ENCODE measurements at regions not wholly inside any gene's neighbourhood (a gene's known extent, or its start where the extent isn't known, plus 50 kb on each side); places are given as distances from the start of the nearest gene placed in this dataset.

DNA sequence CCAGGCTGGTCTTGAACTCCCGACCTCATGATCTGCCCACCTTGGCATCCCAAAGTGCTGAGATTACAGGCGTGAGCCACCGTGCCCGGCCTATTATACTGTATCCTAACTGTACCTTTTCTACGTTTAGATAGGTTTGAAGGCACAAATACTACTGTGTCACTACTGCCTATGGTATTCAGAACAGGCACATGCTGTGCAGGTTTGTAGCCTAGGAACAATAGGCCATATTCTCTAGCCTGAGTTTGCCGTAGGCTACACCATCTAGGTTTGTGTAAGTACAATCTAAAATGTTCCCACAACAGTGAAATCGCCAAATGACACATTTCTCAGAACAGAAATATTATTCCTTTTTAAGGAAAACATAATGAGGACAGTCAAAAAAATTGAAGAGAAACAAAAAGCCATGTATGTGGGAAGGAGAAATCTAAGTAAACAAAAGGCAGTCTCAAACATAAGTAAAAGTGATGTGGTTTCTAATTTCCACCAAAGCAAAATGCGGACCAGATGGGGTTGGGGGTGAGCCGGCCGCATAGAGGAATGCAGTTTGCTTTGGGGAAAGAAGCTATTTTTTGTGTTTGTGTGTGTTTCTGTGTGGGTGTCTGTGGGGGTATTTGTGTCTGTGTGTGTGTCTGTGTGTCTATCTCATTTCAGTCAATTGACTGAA is 192.6 kb upstream of the SALL4 start:
- H3K9me3 ChIP-seq = no peaks in the 10 kb centered on the region
- DNase-seq (ENCODE audit: extremely low spot score in 2 of 2) = no peak
- H3K27me3 ChIP-seq = no peaks in the 10 kb centered on the region
- no peak overlapping the region for H3K27ac ChIP-seq
- no peaks in the 10 kb centered on the region for H3K4me1 ChIP-seq
- TF ChIP-seq, protein P1, sequence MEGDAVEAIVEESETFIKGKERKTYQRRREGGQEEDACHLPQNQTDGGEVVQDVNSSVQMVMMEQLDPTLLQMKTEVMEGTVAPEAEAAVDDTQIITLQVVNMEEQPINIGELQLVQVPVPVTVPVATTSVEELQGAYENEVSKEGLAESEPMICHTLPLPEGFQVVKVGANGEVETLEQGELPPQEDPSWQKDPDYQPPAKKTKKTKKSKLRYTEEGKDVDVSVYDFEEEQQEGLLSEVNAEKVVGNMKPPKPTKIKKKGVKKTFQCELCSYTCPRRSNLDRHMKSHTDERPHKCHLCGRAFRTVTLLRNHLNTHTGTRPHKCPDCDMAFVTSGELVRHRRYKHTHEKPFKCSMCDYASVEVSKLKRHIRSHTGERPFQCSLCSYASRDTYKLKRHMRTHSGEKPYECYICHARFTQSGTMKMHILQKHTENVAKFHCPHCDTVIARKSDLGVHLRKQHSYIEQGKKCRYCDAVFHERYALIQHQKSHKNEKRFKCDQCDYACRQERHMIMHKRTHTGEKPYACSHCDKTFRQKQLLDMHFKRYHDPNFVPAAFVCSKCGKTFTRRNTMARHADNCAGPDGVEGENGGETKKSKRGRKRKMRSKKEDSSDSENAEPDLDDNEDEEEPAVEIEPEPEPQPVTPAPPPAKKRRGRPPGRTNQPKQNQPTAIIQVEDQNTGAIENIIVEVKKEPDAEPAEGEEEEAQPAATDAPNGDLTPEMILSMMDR (IDR thresholded peaks at IDR 0.05) = no peak
- no peak for TF ChIP-seq POLR2A (IDR thresholded peaks at IDR 0.05)
- H3K36me3 ChIP-seq = no peaks in the 10 kb centered on the region
- H3K4me3 ChIP-seq = no peak overlapping the region
- intact Hi-C loops (cut with DNase I) = no loop called here

DNA sequence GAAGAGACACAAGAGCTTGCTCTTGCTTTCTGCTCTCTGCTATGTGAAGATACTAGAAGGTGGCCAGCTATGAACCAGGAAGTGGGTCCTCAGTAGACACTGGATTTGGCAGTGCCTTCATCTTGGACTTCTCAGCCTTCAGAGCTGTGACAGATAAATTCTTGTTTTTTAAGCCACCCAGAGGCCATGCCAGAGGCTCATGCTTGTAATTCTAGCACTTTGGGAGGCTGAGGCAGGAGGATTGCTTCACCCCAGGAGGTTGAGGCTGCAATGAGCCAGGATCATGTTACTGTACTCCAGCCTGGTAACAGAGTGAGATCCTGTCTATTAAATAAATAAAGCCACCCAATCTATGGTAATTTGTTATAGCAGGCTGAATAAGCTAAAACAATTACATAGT is 185.5 kb upstream of the SALL4 start:
- intact Hi-C loops (cut with DNase I) = no loop called here
- no peak for TF ChIP-seq POLR2A (IDR thresholded peaks at IDR 0.05)
- TF ChIP-seq, protein P1 (IDR thresholded peaks at IDR 0.05) = no peak
- TF ChIP-seq POLR2AphosphoS5 (IDR thresholded peaks at IDR 0.05; ENCODE audit: insufficient read depth in 1 of 2, low read depth in 1 of 2) = no peak
- Histone ChIP-seq H3K36me3 (no peaks in the 10 kb centered on the region), H3K27me3 (no peaks in the 10 kb centered on the region), H3K4me3 (no peak overlapping the region), H3K27ac (no peak overlapping the region), H3K4me1 (peaks cover 13% of the 10 kb centered on the region), H3K9me3 (no peaks in the 10 kb centered on the region)
- DNase-seq (ENCODE audit: extremely low spot score in 2 of 2) = no peak

DNA sequence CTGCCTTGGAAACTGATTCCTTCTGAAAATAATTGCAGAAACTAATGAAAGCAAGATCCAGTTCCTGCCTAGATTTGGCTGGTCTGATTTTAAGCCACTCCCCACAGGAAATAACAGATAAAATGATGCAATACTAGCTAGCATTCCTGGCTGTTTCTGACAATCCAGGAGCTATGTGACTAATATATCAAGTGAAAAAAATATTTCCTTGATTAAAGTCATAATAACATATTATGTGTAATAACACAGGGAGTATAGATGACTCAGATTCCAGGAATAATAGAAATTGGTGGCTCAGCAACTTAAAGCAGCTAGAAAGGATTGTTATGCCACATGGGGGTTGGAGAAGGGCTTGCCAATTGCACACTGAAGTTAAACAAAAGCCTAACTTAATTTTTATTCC is 182.7 kb upstream of the SALL4 start:
- TF ChIP-seq POLR2A (IDR thresholded peaks at IDR 0.05) = no peak
- TF ChIP-seq POLR2AphosphoS5 (IDR thresholded peaks at IDR 0.05; ENCODE audit: insufficient read depth in 1 of 2, low read depth in 1 of 2) = peak in 1 of 2 donors; percentile 94
- DNase-seq (ENCODE audit: extremely low spot score in 2 of 2) = no peak
- no peaks in the 10 kb centered on the region for H3K36me3 ChIP-seq
- H3K27me3 ChIP-seq = no peaks in the 10 kb centered on the region
- H3K4me3 ChIP-seq = no peak overlapping the region
- H3K27ac ChIP-seq = no peak overlapping the region
- H3K4me1 ChIP-seq = peaks cover 13% of the 10 kb centered on the region
- intact Hi-C loops (cut with DNase I) = no loop called here
- H3K9me3 ChIP-seq = no peaks in the 10 kb centered on the region

DNA sequence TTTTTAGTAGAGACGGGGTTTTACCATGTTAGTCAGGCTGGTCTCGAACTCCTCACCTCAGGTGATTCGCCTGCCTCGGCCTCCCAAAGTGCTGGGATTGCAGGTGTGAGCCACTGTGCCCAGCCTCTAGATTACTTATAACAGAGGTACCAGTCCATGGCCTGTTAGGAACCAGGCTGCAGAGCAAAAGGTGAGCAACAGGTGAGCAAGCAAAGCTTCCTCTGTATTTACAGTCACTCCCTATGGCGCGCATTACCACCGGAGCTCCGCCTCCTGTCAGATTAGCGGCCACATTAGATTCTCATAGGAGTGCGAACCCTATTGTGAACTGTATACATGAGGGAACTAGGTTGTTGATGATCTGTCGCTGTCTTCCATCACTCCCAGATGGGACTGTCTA is 178.0 kb upstream of the SALL4 start:
- Histone ChIP-seq H3K4me1 (peaks cover 9% of the 10 kb centered on the region), H3K9me3 (no peaks in the 10 kb centered on the region), H3K4me3 (no peak overlapping the region), H3K36me3 (no peaks in the 10 kb centered on the region), H3K27ac (no peak overlapping the region), H3K27me3 (no peaks in the 10 kb centered on the region)
- intact Hi-C loops (cut with DNase I) = no loop called here
- no peak for DNase-seq (ENCODE audit: extremely low spot score in 2 of 2)
- TF ChIP-seq POLR2A (IDR thresholded peaks at IDR 0.05) = no peak
- TF ChIP-seq POLR2AphosphoS5 (IDR thresholded peaks at IDR 0.05; ENCODE audit: insufficient read depth in 1 of 2, low read depth in 1 of 2) = no peak
- TF ChIP-seq, protein P1 (IDR thresholded peaks at IDR 0.05) = no peak

DNA sequence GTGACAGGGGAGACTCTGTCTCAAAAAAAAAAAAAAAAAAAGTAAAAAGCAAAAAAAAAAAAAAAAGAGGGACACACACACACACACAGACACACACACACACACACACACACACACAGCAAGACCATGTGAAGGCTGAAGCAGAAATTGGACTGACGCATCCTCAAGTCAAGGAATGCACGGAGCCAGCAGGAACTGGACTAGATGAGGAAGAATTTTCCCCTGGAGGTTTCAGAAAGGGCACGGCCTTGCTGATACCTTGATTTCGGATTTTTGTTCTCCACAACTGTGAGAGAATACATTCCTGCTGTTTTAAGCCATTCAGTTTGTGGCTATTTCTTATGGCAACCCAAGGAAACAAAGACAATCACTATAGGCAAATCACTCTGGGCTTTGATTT is 176.9 kb upstream of the SALL4 start:
- DNase-seq (ENCODE audit: extremely low spot score in 2 of 2) = no peak
- Histone ChIP-seq H3K27ac (no peak overlapping the region), H3K9me3 (no peaks in the 10 kb centered on the region), H3K4me3 (no peak overlapping the region), H3K36me3 (no peaks in the 10 kb centered on the region), H3K27me3 (no peaks in the 10 kb centered on the region), H3K4me1 (no peaks in the 10 kb centered on the region)
- intact Hi-C loops (cut with DNase I) = no loop called here
- TF ChIP-seq POLR2AphosphoS5 (IDR thresholded peaks at IDR 0.05; ENCODE audit: insufficient read depth in 1 of 2, low read depth in 1 of 2) = no peak
- TF ChIP-seq, protein P1 (IDR thresholded peaks at IDR 0.05) = no peak
